GM18507 (cell line): ENCODE measurements at regions not wholly inside any gene's neighbourhood (a gene's known extent, or its start where the extent isn't known, plus 50 kb on each side); places are given as distances from the start of the nearest gene placed in this dataset.

ENCODE experiments used
- DNase-seq: peaks from one replicate; pipeline ENCODE4 v3.0.0; 2011; ENCODE audit warnings: low read depth; ENCODE audit not compliant: insufficient read length; ENCODE audit errors: extremely low spot score
- FAIRE-seq: peaks from 2 replicates; lab custom pipeline; 2011; peaks lifted over from hg19 to GRCh38; lab: Jason Lieb, UNC

DNA sequence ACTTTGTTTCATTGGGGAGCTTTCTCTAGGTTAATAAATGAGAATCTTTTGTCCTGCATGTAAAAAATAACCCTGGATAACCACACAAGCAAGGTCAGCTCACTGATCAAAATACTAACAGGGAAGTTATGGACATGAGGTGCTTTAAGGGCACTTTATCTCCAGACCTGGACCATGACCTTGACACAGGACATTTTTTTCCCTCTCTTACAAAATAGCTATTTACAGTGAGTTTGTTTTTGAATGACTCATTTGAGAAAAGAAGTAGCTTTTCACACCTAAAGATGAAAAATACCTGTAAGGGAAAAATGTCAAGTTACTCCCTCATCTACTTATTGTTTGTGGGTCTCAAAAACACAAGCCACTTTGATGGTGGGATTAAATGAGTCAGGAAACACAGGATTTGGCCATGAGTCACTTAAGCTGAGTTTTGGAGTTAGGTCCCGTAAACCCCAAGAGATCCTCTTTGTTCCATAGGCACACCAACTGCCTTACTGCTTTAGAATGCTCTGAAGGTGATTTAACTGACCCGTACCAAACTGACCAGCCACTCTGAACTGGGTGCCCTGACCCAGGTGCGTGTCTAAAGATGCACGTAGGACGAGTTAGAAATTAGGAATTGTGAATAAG, 479.3 kb upstream of the NXPH2 start:
- DNase-seq: no peak

DNA sequence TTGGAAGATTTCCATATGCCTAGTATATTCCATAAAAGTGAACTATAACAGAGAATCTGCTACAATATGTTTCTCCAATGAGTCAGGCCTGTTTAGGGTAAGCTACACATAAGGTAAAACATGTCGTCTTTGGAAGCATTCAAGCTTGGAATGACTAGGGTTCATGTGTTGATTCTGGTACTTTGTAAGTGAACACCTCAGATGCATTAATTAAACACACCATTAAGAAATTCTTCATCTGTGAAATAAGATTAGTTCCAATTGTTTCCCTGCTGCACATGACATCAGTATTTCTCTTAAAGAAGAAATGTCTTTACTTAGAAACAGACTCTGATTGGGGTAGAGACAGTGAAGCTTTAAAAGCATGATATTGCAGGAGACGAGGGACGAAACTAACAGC, 461.1 kb upstream of the NXPH2 start:
- no peak for DNase-seq
- no peak for FAIRE-seq

More for the DNA sequence above, 479.3 kb upstream of the NXPH2 start:
- no peak for FAIRE-seq

DNA sequence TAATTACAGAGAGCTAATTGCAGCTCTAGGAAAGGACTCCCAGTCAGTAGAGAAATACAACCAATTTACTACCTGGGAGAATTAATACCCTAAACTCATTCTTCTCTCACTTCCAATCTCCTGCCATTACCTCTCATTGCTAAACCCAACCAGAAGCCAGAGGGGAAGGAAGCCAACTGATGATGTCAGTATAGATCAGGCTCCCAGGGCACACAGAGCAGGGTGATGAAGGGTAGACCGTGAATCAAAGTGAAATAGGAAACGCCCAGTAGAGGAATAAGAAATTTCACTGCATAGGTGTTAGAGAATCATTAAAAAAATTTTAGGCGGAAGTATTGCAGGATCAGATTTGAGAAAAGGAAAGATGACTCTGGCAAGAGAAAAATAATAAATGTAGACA, 456.8 kb upstream of the NXPH2 start:
- FAIRE-seq: no peak
- no peak for DNase-seq

DNA sequence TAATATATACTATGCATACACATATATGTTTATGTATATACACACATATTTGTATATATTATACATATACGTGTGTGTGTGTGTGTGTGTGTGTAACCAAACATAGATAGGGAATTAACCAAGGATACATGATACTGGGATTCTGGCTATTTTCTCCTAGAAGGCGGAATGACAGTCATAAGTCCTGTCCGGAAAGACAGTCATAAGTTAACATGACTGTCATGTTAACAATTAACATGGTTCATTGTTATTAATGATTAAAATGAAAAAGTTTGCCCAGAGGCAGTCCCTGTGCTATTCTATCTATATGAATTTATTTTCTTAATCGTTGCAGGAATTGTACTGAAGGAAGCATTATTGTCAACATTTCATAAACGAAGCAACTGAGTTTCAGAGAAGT, 450.7 kb upstream of the NXPH2 start:
- no peak for DNase-seq

DNA sequence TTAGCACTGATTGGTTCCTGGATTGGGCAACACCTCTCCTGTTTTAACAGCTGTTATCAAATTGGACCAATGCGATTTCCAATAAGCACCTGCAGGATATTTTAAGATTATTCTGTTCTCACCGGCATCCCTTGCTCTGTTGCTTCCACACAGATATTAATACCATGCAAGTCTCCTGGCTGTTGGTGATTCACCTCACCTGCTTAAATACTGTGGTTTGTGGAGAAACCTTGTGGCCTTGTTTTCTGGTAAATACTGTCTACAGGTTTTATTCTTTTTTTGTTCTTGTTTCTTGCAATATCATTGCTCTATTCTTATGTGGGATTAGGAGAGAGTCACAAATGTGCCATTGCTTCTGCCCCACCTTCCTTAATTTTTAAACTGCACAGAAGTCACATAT, 448.1 kb upstream of the NXPH2 start:
- FAIRE-seq (no peak), DNase-seq (no peak)

More for the DNA sequence above, 450.7 kb upstream of the NXPH2 start:
- FAIRE-seq: no peak

DNA sequence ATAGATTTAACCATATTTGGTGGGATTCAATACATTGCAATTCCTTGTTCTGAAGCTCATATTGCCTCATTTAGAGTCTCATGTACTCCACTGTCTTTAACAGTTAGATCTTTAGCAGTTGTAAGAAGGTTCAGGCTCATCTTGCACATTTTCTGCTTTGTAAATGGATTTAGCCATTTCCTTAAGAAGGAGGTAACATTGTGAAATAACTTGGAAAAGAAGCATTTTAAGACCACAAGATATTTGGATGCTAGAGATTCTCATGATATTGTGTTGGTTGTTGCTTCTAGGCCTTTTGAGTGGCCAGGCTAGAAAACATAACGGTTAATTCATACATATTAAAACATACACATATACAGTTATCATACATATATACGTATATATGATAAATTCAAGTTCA, 445.8 kb upstream of the NXPH2 start:
- FAIRE-seq: no peak

DNA sequence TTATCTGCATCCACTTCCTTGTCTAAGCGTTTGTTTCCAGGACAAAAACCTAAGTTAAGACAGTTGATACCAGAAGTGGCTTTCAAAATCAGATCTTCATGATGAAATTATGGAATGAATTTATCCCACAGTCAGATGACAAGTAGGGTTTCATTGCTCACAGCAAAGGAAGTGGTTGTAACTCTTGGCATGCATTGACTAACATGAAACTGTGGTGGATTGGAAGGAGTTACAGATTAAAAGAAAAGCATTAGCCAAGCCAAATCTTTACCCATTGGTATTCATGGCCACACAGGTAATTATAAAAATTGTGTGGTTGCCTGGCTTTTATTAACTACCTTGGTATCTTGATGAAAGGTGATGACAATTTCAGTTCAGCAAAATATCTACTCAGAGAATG, 438.0 kb upstream of the NXPH2 start:
- FAIRE-seq (no peak), DNase-seq (no peak)

More for the DNA sequence above, 445.8 kb upstream of the NXPH2 start:
- no peak for DNase-seq

DNA sequence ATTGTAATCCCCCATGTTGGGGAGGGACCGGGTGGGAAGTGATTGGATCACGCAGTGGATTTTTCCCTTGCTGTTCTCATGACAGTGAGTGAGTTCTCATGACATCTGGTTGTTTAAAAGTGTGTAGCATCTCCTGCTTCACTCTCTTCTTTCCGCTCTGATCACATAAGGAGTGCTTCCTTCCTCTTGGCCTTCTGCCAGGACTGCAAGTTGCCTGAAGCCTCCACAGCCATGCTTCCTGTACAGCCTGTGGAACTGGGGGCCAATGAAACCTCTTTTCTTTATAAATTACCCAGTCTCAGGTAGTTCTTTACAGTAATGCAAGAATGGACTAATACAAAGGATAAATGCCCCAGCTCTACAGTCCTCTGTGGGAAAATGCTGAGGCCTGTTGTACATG, 437.5 kb upstream of the NXPH2 start:
- DNase-seq: no peak
- FAIRE-seq: no peak

DNA sequence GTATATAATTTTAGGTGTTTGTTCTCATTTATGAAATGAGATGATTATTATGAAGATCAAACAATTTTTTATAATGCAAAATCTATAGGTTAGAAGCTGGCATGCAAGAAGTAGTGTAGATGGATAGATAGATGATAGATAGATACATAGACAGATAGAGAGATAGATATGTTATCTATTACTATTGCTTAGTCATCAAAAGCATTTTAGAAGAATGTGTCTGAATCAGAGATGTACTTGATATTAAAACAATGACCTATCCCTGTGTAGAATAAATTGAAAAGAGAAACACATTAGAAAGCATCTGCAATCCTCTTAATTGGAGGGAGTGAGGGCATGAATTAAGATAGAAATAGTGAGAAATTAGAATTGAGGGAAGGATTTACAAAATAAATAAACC, 436.2 kb upstream of the NXPH2 start:
- no peak for DNase-seq
- FAIRE-seq: no peak

DNA sequence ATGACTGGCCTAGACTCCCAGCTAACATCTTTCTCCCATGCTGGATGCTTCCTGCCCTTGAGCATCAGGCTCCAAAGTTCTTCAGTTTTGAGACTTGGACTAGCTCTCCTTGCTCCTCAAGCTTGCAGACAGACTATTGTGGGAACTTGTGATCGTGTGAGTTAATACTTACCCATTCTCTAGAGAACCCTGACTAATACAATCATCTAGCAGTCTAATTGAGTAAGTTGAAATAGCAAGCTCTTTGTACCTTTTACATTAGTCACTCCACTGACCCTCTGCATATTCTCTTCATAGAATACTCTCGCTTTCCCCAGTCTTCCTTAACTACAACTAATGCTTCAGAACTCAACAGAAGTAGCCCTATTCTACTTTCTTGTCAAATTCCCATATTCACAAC, 434.6 kb upstream of the NXPH2 start:
- DNase-seq: no peak
- no peak for FAIRE-seq

DNA sequence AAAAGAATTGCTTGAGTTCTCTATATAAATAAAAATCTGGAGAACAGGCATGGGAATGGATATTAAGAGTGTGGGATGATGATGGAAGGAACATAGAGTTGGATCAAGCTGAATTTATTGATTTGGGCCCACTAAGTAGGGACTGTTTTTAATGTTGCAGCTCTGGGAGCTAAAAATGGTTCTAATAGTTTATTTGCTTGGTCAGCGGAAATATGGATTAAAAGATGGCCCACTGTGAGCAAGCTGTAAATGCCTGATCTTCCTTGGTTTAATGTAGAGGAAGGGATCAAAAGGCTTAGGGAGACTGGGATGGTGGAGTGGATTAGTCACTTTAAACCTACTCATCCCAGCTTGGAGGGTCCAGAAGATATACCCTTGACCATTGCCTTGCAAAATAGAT, 429.4 kb upstream of the NXPH2 start:
- DNase-seq (no peak), FAIRE-seq (no peak)

DNA sequence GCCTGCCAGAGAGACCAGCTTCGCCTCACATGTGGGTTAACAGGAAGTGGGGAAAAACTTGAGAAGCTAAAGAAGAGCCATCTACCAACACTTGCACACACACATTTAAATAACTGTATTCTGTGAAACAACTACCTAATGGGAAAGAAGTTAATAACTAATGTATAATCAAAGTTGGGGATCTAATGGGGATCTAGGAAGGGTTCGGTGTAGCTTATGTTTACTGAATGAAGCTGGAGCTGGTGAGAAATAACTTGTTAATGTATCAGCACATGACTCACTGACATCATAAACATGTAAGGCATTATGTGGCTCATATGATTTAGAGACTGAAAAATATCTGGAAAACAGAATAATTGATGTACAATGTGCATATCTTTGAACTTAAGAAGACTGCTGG, 421.3 kb upstream of the NXPH2 start:
- DNase-seq (no peak), FAIRE-seq (no peak)

DNA sequence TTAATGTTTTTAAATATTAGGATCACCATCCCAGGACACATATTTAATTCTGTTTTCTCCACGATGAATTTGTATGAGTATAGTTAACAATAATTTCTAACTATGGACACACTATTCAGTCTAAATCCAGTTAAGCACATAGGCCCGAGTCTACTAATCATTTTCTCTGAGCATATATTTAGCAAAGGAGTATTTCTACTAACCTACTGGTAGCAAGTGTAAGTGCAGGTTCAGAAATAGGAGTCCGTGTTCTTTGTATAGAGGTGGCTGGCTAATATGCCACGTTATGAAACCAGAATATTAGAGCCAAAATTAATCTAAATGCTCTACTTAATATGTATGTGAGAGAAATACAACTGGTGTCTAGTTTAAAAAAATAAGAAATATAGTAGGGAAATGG, 416.6 kb upstream of the NXPH2 start:
- DNase-seq (no peak), FAIRE-seq (no peak)

DNA sequence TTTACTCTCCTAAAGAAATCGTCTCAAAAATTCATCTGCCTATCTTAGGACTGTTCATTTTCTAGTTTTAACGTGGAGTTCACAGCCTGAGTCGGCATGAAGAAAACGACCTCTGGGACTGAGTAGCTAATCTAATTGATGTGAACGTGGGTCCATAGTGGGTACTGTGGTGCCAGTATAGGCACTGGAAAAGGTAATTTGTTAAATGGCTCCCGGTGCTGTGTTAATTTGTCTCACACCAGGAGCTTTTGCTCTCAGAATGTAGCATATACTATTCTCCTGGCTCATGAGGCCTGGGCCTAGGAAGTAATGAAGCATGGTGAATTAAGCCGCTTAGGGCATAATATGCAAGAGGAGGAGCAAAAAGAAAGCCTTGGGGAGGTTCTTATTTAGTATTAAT, 414.4 kb upstream of the NXPH2 start:
- FAIRE-seq (no peak), DNase-seq (no peak)

DNA sequence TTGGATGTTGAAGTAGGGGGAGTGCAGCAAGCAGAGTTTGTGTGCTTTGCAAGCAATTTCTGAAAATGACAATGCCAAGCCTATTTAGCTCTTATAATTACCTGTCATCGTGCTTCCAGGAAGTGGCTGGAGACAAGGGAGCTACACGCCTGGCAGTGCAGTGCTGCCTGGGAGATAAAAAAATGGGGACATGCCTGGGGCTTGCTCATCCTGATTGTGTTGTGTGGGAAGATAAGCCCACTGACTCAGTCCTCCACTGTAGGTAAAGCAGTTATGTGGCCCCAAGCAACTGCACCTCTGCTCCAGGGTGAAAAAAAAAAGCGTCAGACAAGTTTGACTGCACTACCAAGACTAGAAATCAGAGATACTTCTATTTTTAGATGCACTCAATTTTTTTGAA, 396.9 kb upstream of the NXPH2 start:
- DNase-seq: no peak
- no peak for FAIRE-seq

DNA sequence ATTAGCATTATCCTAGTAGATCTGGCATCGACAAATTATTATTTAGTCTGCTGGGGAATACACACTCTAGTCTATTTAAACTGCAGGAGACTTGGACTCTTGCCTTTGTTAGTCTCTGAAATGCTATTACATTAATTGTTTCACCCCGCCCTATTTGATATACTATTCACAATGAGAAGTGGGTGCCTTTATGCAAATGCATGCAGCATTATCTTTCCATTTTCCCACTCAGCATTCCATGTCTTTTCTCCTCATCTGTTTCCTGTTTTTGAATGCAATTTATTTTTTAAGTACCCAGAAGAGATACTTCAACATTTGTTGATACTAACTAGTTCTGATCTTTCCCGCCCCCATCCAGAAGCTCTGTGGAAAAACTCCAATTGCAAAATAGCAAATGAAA, 395.3 kb upstream of the NXPH2 start:
- FAIRE-seq (no peak), DNase-seq (no peak)

DNA sequence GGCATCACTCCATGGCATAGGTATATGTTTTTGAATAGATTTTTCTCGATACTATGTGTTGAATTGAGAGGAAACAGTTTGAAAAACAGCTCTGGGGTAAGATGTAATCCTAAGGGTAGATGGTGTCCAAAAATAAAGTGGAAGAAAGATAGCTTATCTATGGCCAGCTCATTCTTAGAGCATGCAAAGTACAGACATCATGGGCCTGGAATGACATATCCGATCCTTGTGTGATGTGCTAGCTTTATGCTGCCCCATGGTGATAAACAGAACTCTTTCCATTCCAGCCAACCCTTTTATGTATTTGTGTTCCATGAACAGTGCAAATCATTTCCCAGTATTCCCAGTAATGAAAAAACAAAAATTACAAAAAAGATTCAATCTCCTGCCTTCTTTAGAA, 390.2 kb upstream of the NXPH2 start:
- no peak for FAIRE-seq
- no peak for DNase-seq

DNA sequence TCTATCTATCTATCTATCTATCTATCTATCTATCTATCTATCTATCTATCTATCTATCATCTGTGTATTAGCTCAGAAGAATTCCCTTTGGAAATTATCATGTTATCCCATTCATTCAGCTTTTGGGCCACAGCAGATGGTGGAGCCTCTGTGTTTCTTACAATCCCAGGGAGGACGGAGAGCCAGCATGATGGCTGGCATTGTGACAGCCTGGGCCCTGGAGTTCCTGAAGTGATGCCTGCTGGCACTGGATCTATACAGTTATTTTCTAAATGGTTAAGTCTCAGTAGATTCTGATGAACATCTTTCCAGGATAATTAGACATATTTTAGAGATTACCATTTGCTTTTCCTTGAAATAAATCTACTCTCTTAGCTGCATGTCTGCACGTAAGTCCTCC, 385.4 kb upstream of the NXPH2 start:
- FAIRE-seq (no peak), DNase-seq (no peak)

DNA sequence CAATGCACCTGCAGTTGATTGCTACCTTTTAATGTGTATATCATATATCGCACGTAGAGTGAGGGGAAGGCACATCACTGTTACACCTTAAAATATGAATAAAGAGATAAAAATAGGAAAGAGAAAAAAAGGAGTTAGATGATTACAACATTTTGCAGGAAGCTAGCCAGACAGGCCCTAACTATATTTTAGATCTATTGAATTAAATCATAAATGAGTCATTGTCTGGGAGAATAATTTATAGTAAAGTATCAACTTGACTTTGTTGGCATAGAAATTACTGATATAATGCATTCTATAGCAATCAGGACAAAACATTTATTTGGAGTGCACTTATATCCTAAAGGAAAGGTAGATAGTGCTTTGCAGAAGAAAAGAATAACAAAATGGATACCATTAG, 384.9 kb upstream of the NXPH2 start:
- DNase-seq (no peak), FAIRE-seq (no peak)

DNA sequence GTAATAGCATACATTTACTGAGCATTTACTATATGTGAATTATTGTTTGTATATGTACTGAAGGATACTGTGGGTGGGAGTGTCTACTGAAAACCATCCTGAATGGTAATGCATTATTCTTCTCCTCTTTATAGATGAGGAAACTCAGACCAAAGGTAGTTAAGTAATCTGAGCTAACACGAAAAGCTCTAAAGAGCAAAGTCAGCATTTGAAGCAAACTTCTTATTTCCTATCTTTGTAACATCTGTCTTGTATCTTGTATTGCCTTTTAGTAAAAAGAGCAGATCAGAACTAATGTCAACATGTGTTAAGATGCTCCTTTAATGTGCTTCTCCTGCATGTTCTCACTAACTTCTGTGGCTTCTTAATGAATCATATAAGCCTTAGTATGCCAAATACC, 382.8 kb upstream of the NXPH2 start:
- FAIRE-seq (no peak), DNase-seq (no peak)

DNA sequence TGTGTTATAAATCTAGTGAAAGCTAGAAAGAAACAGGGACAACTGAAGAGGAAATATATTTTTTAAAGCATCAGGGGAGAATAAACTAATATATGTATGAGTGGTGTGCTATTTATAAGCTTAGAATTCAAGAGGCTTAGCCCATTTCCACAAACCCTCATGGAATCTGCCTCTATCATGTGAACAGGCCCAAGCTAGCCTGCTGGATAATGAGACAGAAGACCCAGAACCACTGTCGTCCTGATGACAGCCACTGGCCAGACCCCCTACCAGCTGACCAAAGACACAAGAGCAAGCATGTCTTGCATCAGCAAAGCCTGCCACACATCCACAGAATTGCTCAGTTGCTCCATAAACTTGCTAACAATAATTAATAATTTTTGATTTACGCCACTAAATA, 382.3 kb upstream of the NXPH2 start:
- FAIRE-seq: no peak
- no peak for DNase-seq

DNA sequence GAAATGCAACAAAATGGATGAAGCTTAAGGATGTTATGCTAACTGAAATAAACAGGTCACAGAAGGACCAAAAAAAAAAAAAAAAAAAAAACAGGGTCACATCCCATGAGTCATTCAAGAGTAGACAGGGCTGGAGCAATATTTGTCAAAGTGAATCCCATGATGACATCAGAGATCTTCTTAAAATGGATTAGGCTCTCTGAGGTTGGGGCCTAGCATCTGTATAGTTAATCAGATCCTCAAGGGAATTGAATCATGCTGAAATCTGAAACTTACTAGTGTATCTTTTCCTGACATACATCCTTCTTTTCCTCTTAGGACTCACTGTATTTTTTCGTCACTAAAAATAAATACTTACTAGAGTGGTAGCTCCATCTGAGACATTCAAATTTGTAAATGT, 380.6 kb upstream of the NXPH2 start:
- FAIRE-seq (no peak), DNase-seq (no peak)
